ENCODE measurements at regions not wholly inside any gene's neighbourhood (a gene's known extent, or its start where the extent isn't known, plus 50 kb on each side); places are given as distances from the start of the nearest gene placed in this dataset.
"Not testable (repeated sequence)": the region's sequence is repeated elsewhere in the genome, so short reads cannot be mapped to it uniquely, and the experiment has no call there.

DNA sequence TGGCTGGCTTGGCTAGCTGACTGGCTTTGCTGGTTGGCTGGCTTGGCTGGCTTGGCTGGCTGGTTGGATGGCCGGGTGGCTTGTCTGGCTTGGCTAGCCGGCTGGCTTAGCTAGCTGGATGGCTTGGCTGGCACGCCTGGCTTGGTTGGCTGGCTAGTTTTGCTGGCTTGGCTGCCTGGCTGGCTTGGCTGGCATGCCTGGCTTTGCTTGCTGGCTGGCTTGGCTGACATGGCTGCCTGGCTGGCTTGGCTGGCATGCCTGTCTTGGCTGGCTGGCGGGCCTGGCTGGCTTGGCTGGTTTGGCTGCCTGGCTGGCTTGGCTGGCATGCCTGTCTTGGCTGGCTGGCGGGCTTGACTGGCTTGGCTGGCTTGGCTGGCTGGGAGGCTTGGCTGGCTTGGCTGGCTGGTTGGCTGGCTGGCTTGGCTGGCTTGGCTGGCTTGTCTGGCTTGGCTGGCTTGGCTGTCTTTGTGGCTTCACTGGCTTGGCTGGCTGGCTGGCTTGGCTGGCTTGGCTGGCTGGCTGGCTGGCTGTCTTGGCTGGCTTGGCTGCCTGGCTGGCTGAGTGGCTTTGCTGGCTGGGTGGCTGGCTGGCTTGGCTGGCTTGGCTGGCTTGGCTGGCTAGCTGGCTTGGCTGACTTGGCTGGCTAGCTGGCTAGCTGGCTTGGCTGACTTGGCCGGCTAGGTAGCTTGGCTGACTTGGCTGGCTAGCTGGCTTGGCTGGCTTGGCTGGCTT, 2808.9 kb downstream of the RPIA start:
- POLR2A ChIA-PET; H3K27ac Mint-ChIP-seq; H3K27me3 Mint-ChIP-seq (ENCODE audit: low read depth); ATAC-seq; CTCF ChIA-PET; H3K9me3 Mint-ChIP-seq; H3K4me1 Mint-ChIP-seq; H3K4me3 Mint-ChIP-seq; DNase-seq (ENCODE audit: low spot score): not testable (repeated sequence)
- peaks cover 15% of the 10 kb centered on the region for H3K36me3 Mint-ChIP-seq

DNA sequence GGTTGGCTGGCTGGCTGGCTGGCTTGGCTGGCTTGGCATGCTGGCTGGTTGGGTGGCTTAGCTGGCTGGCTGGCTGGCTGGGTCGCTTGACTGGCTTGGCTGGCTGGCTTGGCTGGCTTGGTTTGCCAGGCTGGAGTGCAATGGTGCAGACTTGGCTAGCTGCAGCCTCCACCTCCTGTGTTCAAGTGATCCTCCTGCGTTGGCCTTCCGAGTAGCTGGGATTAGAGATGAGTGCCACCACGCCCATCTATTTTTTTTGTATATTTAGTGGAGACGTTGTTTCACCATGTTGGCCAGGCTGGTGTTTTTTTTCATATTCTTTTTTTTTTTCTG, 2809.5 kb downstream of the RPIA start:
- CTCF ChIA-PET; DNase-seq (ENCODE audit: low spot score): not testable (repeated sequence)

DNA sequence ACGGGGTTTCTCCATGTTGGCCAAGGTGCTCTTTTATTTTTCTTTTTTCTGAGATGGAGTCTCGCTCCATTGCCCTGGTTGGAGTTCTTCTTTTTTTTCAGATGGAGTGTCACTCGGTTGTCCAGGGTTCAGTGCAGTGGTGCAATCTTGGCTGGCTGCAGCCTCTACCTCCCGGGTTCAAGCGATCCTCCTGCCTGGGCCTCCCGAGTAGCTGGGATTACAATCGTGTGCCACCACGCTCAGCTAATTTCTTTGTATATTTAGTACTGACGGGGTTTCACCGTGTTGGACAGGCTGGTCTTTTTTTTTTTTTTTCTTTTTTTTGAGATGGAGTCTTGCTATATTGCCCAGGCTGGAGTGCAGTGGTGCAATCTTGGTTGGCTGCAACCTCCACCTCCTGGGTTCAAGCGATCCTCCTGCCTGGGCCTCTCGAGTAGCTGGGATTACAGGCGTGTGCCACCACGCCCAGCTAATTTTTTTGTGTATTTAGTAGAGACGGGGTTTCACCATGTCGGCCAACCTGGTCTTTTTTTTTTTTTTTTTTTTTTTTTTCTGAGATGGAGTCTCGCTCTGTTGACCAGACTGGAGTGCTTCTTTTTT, 2810.1 kb downstream of the RPIA start:
- H3K36me3 Mint-ChIP-seq, result peaks cover 13% of the 10 kb centered on the region
- ATAC-seq; H3K4me3 Mint-ChIP-seq; H3K4me1 Mint-ChIP-seq; H3K27me3 Mint-ChIP-seq (ENCODE audit: low read depth); H3K9me3 Mint-ChIP-seq; DNase-seq (ENCODE audit: low spot score); POLR2A ChIA-PET; H3K27ac Mint-ChIP-seq; CTCF ChIA-PET: not testable (repeated sequence)

More for the DNA sequence above, 2809.5 kb downstream of the RPIA start:
- H3K27ac Mint-ChIP-seq; H3K27me3 Mint-ChIP-seq (ENCODE audit: low read depth); ATAC-seq; POLR2A ChIA-PET; H3K4me1 Mint-ChIP-seq; H3K9me3 Mint-ChIP-seq; H3K4me3 Mint-ChIP-seq: not testable (repeated sequence)
- H3K36me3 Mint-ChIP-seq, result peaks cover 14% of the 10 kb centered on the region

DNA sequence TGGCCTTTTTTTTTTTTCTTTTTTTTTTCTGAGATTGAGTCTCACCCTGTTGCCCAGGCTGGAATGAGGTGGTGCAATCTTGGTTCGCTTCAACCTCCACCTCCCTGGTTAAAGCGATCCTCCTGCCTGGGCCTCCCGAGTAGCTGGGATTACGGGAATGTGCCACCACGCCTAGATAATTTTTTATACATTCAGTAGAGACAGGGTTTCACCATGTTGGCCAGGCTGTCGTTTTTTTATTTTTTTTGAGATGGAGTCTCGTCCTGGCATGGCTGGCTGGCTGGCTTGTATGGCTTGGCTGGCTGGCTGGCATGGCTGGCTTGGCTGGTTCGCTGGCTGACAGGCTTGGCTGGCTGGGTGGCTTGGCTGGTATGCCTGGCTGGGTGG, 2812.1 kb downstream of the RPIA start:
- not testable (repeated sequence) for H3K4me1 Mint-ChIP-seq; H3K27ac Mint-ChIP-seq; DNase-seq (ENCODE audit: low spot score)

GRCh38 chr2:91503959-91504741, 2812.7 kb downstream of the RPIA start:
- DNase-seq (ENCODE audit: low spot score); ATAC-seq; CTCF ChIA-PET; H3K27me3 Mint-ChIP-seq (ENCODE audit: low read depth); H3K9me3 Mint-ChIP-seq; POLR2A ChIA-PET; H3K27ac Mint-ChIP-seq; H3K36me3 Mint-ChIP-seq; H3K4me1 Mint-ChIP-seq; H3K4me3 Mint-ChIP-seq: not testable (repeated sequence)

More for the DNA sequence above, 2812.1 kb downstream of the RPIA start:
- POLR2A ChIA-PET; H3K36me3 Mint-ChIP-seq; CTCF ChIA-PET; ATAC-seq; H3K4me3 Mint-ChIP-seq; H3K9me3 Mint-ChIP-seq; H3K27me3 Mint-ChIP-seq (ENCODE audit: low read depth): not testable (repeated sequence)

- H3K9me3 Mint-ChIP-seq; H3K36me3 Mint-ChIP-seq; H3K4me1 Mint-ChIP-seq; DNase-seq (ENCODE audit: low spot score); H3K27ac Mint-ChIP-seq; ATAC-seq; H3K4me3 Mint-ChIP-seq; H3K27me3 Mint-ChIP-seq (ENCODE audit: low read depth); CTCF ChIA-PET; POLR2A ChIA-PET: not testable (repeated sequence)
Observed at GRCh38 chr2:91508816-91509215, 2817.3 kb downstream of the RPIA start.

GRCh38 chr2:91509276-91509675, 2817.8 kb downstream of the RPIA start:
- H3K27ac Mint-ChIP-seq; CTCF ChIA-PET; H3K36me3 Mint-ChIP-seq; ATAC-seq; H3K27me3 Mint-ChIP-seq (ENCODE audit: low read depth); POLR2A ChIA-PET; H3K9me3 Mint-ChIP-seq; DNase-seq (ENCODE audit: low spot score); H3K4me1 Mint-ChIP-seq; H3K4me3 Mint-ChIP-seq: not testable (repeated sequence)

DNA sequence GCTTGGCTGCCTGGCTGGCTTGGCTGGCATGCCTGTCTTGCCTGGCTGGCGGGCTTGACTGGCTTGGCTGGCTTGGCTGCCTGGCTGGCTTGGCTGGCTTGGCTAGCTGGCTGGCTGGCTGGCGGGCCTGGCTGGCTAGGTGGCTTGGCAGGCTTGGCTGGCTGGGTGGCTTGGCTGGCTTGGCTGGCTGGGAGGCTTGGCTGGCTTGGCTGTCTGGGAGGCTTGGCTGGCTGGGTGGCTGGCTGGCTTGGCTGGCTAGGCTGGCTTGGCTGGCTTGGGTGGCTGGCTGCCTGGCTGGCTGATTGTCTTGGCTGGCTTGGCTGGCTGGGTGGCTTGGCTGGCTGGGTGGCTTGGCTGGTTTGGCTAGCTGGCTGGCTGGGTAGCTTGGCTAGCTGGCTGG, 2819.7 kb downstream of the RPIA start:
- CTCF ChIA-PET; H3K36me3 Mint-ChIP-seq; H3K4me1 Mint-ChIP-seq; H3K4me3 Mint-ChIP-seq; DNase-seq (ENCODE audit: low spot score); H3K27me3 Mint-ChIP-seq (ENCODE audit: low read depth); H3K27ac Mint-ChIP-seq; ATAC-seq; H3K9me3 Mint-ChIP-seq; POLR2A ChIA-PET: not testable (repeated sequence)

- CTCF ChIA-PET; H3K27me3 Mint-ChIP-seq (ENCODE audit: low read depth); ATAC-seq; H3K36me3 Mint-ChIP-seq; H3K9me3 Mint-ChIP-seq; POLR2A ChIA-PET; H3K4me3 Mint-ChIP-seq; H3K4me1 Mint-ChIP-seq; H3K27ac Mint-ChIP-seq; DNase-seq (ENCODE audit: low spot score): not testable (repeated sequence)
Observed at GRCh38 chr2:91515966-91516365, 2824.5 kb downstream of the RPIA start.

GRCh38 chr2:91516669-91517068, 2825.2 kb downstream of the RPIA start:
- H3K27ac Mint-ChIP-seq; ATAC-seq; H3K4me3 Mint-ChIP-seq; H3K27me3 Mint-ChIP-seq (ENCODE audit: low read depth); CTCF ChIA-PET; H3K4me1 Mint-ChIP-seq; H3K36me3 Mint-ChIP-seq; H3K9me3 Mint-ChIP-seq; DNase-seq (ENCODE audit: low spot score); POLR2A ChIA-PET: not testable (repeated sequence)

GRCh38 chr2:91517846-91518245, 2826.4 kb downstream of the RPIA start:
- POLR2A ChIA-PET; DNase-seq (ENCODE audit: low spot score); ATAC-seq; H3K27me3 Mint-ChIP-seq (ENCODE audit: low read depth); H3K4me3 Mint-ChIP-seq; H3K4me1 Mint-ChIP-seq; CTCF ChIA-PET; H3K9me3 Mint-ChIP-seq; H3K27ac Mint-ChIP-seq; H3K36me3 Mint-ChIP-seq: not testable (repeated sequence)

DNA sequence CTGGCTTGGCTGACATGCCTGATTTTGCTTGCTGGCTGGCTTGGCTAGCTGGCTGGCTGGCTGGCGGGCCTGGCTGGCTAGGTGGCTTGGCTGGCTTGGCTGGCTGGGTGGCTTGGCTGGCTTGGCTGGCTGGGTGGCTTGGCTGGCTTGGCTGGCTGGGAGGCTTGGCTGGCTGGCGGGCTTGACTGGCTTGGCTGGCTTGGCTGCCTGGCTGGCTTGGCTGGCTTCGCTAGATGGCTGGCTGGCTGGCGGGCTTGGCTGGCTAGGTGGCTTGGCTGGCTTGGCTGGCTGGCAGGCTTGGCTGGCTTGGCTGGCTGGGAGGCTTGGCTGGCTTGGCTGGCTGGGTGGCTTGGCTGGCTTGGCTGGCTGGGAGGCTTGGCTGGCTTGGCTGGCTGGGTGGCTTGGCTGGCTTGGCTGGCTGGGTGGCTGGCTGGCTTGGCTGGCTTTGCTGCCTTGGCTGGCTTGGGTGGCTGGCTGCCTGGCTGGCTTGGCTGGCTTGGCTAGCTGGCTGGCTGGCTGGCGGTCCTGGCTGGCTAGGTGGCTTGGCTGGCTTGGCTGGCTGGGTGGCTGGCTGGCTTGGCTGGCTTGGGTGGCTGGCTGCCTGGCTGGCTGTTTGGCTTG, 2827.0 kb downstream of the RPIA start:
- H3K27ac Mint-ChIP-seq; DNase-seq (ENCODE audit: low spot score); POLR2A ChIA-PET; H3K36me3 Mint-ChIP-seq; CTCF ChIA-PET; H3K4me3 Mint-ChIP-seq; H3K9me3 Mint-ChIP-seq; H3K27me3 Mint-ChIP-seq (ENCODE audit: low read depth); H3K4me1 Mint-ChIP-seq; ATAC-seq: not testable (repeated sequence)

Measured in WTC11 (cell line).